A673 (cell line): ENCODE measurements at regions not wholly inside any gene's neighbourhood (a gene's known extent, or its start where the extent isn't known, plus 50 kb on each side); places are given as distances from the start of the nearest gene placed in this dataset.

Source experiments
- EZH2 ChIP-seq: fragments of 200-600 bp; sonication (generic); IDR thresholded peaks from 2 replicates; pipeline ENCODE4 v1.6.1; 2017; ENCODE audit warnings: borderline replicate concordance, low read depth, mild to moderate bottlenecking, mixed read lengths, antibody characterized with exemption, low read length; ENCODE audit not compliant: poor library complexity, severe bottlenecking
- TF ChIP-seq, protein P1 (sequence below): fragments of 300-800, 200-600 bp; sonication (generic); conservative IDR thresholded peaks from 2 replicates; pipeline ENCODE4 v1.5.1; 2017; ENCODE audit warnings: low read depth, mild to moderate bottlenecking, antibody characterized with exemption, low read length, moderate library complexity, mixed read lengths

DNA sequence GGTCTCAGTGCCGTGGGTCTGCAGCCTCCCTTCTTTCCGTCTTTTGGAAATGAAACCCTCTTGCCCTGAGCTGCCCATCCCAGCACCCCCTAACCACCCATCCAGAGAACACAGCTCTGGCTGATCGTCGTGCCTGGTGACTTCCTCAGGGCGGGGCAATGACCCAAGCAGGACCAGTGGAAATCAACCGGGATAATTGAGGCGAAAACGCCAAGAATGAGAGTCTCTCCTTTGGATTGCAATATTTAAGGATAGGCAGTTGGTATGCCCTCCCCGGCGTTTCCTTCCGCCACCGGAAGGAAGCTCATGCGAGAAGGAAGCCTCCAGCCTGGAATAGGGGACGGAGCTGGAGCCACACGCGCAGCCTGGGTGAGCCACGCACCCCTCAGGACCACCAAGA is 73.7 kb upstream of the PFKP start:
- TF ChIP-seq EZH2, result no peak
- TF ChIP-seq, protein P1, sequence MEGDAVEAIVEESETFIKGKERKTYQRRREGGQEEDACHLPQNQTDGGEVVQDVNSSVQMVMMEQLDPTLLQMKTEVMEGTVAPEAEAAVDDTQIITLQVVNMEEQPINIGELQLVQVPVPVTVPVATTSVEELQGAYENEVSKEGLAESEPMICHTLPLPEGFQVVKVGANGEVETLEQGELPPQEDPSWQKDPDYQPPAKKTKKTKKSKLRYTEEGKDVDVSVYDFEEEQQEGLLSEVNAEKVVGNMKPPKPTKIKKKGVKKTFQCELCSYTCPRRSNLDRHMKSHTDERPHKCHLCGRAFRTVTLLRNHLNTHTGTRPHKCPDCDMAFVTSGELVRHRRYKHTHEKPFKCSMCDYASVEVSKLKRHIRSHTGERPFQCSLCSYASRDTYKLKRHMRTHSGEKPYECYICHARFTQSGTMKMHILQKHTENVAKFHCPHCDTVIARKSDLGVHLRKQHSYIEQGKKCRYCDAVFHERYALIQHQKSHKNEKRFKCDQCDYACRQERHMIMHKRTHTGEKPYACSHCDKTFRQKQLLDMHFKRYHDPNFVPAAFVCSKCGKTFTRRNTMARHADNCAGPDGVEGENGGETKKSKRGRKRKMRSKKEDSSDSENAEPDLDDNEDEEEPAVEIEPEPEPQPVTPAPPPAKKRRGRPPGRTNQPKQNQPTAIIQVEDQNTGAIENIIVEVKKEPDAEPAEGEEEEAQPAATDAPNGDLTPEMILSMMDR, result no peak
